SK-N-SH (cell line): ENCODE measurements at regions not wholly inside any gene's neighbourhood (a gene's known extent, or its start where the extent isn't known, plus 50 kb on each side); places are given as distances from the start of the nearest gene placed in this dataset.

Experiments used
- FOSL2 ChIP-seq: IDR thresholded peaks from 2 replicates; pipeline ENCODE4 v1.4.0; 2012; ENCODE audit warnings: low read depth, mild to moderate bottlenecking, moderate library complexity, borderline replicate concordance
- GATA2 ChIP-seq: sonication (generic); formaldehyde crosslinking; IDR thresholded peaks from 2 replicates; pipeline ENCODE4 v1.5.0; 2020; ENCODE audit warnings: mild to moderate bottlenecking, missing genetic modification reagents
- JUND ChIP-seq: IDR thresholded peaks from 2 replicates; pipeline ENCODE4 v1.4.0; 2012
- RAD21 ChIP-seq: IDR thresholded peaks from 2 replicates; pipeline ENCODE4 v1.6.1; 2012; ENCODE audit warnings: mild to moderate bottlenecking, low read length
- SMC3 ChIP-seq: IDR thresholded peaks from 2 replicates; pipeline ENCODE4 v1.6.1; 2012; ENCODE audit warnings: low read depth, low read length, improper control_type of control experiment
- USF2 ChIP-seq: fragments of 150-350 bp; IDR thresholded peaks from 2 replicates; pipeline ENCODE4 v1.6.1; 2017; ENCODE audit warnings: antibody characterized with exemption, low read length, low read depth, borderline replicate concordance
- TF ChIP-seq, protein P1 (sequence below): IDR thresholded peaks from 2 replicates; pipeline ENCODE4 v1.4.0; 2012; ENCODE audit warnings: low read depth
- TF ChIP-seq, protein P2 (sequence below): fragments of 150-350 bp; IDR thresholded peaks from 2 replicates; pipeline ENCODE4 v1.6.1; 2016; ENCODE audit warnings: mild to moderate bottlenecking, low read depth, low read length
- TF ChIP-seq, protein P3 (sequence below): fragments of 200-600 bp; sonication (generic); IDR thresholded peaks from 2 replicates; pipeline ENCODE4 v1.6.1; 2017; ENCODE audit warnings: antibody characterized with exemption, mild to moderate bottlenecking, moderate library complexity
- TF ChIP-seq, protein P4 (sequence below): IDR thresholded peaks from 2 replicates; pipeline ENCODE4 v1.6.1; 2012; ENCODE audit warnings: mild to moderate bottlenecking, low read depth, low read length, moderate library complexity

GRCh38 chr18:70491734-70492348 is 203.0 kb downstream of the SOCS6 start (continued):
- TF ChIP-seq, protein P1, sequence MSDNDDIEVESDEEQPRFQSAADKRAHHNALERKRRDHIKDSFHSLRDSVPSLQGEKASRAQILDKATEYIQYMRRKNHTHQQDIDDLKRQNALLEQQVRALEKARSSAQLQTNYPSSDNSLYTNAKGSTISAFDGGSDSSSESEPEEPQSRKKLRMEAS: no peak
- TF ChIP-seq, protein P2, sequence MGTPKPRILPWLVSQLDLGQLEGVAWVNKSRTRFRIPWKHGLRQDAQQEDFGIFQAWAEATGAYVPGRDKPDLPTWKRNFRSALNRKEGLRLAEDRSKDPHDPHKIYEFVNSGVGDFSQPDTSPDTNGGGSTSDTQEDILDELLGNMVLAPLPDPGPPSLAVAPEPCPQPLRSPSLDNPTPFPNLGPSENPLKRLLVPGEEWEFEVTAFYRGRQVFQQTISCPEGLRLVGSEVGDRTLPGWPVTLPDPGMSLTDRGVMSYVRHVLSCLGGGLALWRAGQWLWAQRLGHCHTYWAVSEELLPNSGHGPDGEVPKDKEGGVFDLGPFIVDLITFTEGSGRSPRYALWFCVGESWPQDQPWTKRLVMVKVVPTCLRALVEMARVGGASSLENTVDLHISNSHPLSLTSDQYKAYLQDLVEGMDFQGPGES: no peak
- TF ChIP-seq FOSL2 (no peak), JUND (no peak), RAD21 (peak; percentile 72), USF2 (no peak), SMC3 (peak; percentile 53), GATA2 (CRISPR knock-in tag) (no peak)
- TF ChIP-seq, protein P3, sequence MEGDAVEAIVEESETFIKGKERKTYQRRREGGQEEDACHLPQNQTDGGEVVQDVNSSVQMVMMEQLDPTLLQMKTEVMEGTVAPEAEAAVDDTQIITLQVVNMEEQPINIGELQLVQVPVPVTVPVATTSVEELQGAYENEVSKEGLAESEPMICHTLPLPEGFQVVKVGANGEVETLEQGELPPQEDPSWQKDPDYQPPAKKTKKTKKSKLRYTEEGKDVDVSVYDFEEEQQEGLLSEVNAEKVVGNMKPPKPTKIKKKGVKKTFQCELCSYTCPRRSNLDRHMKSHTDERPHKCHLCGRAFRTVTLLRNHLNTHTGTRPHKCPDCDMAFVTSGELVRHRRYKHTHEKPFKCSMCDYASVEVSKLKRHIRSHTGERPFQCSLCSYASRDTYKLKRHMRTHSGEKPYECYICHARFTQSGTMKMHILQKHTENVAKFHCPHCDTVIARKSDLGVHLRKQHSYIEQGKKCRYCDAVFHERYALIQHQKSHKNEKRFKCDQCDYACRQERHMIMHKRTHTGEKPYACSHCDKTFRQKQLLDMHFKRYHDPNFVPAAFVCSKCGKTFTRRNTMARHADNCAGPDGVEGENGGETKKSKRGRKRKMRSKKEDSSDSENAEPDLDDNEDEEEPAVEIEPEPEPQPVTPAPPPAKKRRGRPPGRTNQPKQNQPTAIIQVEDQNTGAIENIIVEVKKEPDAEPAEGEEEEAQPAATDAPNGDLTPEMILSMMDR: peak; percentile 89
- TF ChIP-seq, protein P4, sequence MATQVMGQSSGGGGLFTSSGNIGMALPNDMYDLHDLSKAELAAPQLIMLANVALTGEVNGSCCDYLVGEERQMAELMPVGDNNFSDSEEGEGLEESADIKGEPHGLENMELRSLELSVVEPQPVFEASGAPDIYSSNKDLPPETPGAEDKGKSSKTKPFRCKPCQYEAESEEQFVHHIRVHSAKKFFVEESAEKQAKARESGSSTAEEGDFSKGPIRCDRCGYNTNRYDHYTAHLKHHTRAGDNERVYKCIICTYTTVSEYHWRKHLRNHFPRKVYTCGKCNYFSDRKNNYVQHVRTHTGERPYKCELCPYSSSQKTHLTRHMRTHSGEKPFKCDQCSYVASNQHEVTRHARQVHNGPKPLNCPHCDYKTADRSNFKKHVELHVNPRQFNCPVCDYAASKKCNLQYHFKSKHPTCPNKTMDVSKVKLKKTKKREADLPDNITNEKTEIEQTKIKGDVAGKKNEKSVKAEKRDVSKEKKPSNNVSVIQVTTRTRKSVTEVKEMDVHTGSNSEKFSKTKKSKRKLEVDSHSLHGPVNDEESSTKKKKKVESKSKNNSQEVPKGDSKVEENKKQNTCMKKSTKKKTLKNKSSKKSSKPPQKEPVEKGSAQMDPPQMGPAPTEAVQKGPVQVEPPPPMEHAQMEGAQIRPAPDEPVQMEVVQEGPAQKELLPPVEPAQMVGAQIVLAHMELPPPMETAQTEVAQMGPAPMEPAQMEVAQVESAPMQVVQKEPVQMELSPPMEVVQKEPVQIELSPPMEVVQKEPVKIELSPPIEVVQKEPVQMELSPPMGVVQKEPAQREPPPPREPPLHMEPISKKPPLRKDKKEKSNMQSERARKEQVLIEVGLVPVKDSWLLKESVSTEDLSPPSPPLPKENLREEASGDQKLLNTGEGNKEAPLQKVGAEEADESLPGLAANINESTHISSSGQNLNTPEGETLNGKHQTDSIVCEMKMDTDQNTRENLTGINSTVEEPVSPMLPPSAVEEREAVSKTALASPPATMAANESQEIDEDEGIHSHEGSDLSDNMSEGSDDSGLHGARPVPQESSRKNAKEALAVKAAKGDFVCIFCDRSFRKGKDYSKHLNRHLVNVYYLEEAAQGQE: no peak
